ENCODE measurements at regions not wholly inside any gene's neighbourhood (a gene's known extent, or its start where the extent isn't known, plus 50 kb on each side); places are given as distances from the start of the nearest gene placed in this dataset.
"Not testable (repeated sequence)": the region's sequence is repeated elsewhere in the genome, so short reads cannot be mapped to it uniquely, and the experiment has no call there.

GRCh38 chr15:39409876-39410530 lies 170.9 kb upstream of the THBS1 start:
- no peak for DNase-seq

- no peak for DNase-seq
Observed at GRCh38 chr15:39411102-39411989, 169.5 kb upstream of the THBS1 start.

- DNase-seq, result no peak
Observed at GRCh38 chr15:39413558-39413957, 167.3 kb upstream of the THBS1 start.

GRCh38 chr15:39414201-39414600 lies 166.7 kb upstream of the THBS1 start:
- DNase-seq, result no peak

- no peak for DNase-seq
Observed at GRCh38 chr15:39415634-39416033, 165.2 kb upstream of the THBS1 start.

GRCh38 chr15:39416258-39416657 lies 164.6 kb upstream of the THBS1 start:
- no peak for DNase-seq

- no peak for DNase-seq
Observed at GRCh38 chr15:39417366-39418134, 163.3 kb upstream of the THBS1 start.

GRCh38 chr15:39419651-39420050 lies 161.2 kb upstream of the THBS1 start:
- DNase-seq, result no peak

GRCh38 chr15:39420123-39420852 lies 160.6 kb upstream of the THBS1 start:
- DNase-seq, result not testable (repeated sequence)

- DNase-seq, result not testable (repeated sequence)
Observed at GRCh38 chr15:39420853-39421192, 160.1 kb upstream of the THBS1 start.

- peak; percentile 70 for DNase-seq
Observed at GRCh38 chr15:39426552-39427532, 154.0 kb upstream of the THBS1 start.

- DNase-seq, result no peak
Observed at GRCh38 chr15:39427705-39428104, 153.2 kb upstream of the THBS1 start.

GRCh38 chr15:39429898-39430357 lies 151.0 kb upstream of the THBS1 start:
- no peak for DNase-seq

GRCh38 chr15:39430389-39430788 lies 150.5 kb upstream of the THBS1 start:
- DNase-seq, result no peak

GRCh38 chr15:39431376-39431775 lies 149.5 kb upstream of the THBS1 start:
- no peak for DNase-seq

GRCh38 chr15:39432026-39432425 lies 148.9 kb upstream of the THBS1 start:
- no peak for DNase-seq

GRCh38 chr15:39432912-39433348 lies 147.9 kb upstream of the THBS1 start:
- DNase-seq, result no peak

- no peak for DNase-seq
Observed at GRCh38 chr15:39433376-39433775, 147.5 kb upstream of the THBS1 start.

- no peak for DNase-seq
Observed at GRCh38 chr15:39434163-39434562, 146.7 kb upstream of the THBS1 start.

GRCh38 chr15:39434751-39435238 lies 146.1 kb upstream of the THBS1 start:
- no peak for DNase-seq

- no peak for DNase-seq
Observed at GRCh38 chr15:39435244-39435643, 145.6 kb upstream of the THBS1 start.

Measured in central memory CD4-positive, alpha-beta T cell (primary cell).